ENCODE measurements at regions not wholly inside any gene's neighbourhood (a gene's known extent, or its start where the extent isn't known, plus 50 kb on each side); places are given as distances from the start of the nearest gene placed in this dataset.

DNA sequence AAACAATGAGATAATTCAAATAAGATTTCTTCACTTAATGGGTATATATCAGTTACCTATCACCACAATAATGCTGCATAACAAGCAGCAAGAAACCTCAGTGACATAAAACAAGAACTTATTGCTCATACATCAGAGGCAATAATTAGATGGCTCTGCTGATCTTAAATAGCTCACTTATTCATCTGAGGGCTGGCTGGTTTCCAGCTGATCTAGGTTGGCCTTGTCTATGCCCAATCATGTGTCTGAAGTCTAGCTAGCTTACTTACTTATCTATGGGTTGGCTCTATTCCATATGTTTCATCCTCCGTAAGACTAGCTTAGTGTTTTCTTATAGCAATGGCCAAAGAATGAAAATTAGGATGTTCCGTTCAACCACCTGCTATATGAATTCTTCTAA is 109.4 kb upstream of the AGTR1 start:
- TF ChIP-seq, protein P1, sequence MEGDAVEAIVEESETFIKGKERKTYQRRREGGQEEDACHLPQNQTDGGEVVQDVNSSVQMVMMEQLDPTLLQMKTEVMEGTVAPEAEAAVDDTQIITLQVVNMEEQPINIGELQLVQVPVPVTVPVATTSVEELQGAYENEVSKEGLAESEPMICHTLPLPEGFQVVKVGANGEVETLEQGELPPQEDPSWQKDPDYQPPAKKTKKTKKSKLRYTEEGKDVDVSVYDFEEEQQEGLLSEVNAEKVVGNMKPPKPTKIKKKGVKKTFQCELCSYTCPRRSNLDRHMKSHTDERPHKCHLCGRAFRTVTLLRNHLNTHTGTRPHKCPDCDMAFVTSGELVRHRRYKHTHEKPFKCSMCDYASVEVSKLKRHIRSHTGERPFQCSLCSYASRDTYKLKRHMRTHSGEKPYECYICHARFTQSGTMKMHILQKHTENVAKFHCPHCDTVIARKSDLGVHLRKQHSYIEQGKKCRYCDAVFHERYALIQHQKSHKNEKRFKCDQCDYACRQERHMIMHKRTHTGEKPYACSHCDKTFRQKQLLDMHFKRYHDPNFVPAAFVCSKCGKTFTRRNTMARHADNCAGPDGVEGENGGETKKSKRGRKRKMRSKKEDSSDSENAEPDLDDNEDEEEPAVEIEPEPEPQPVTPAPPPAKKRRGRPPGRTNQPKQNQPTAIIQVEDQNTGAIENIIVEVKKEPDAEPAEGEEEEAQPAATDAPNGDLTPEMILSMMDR (IDR thresholded peaks at IDR 0.05; ENCODE audit: low read depth, low read length) = no peak
- DNase-seq (ENCODE audit: low read depth in 2 of 2) = no peak
- H3K4me3 ChIP-seq (replicated peaks in 1 of 2; ENCODE audit: low read depth in 2 of 2, low read length in 2 of 2) = no peak overlapping the region

DNA sequence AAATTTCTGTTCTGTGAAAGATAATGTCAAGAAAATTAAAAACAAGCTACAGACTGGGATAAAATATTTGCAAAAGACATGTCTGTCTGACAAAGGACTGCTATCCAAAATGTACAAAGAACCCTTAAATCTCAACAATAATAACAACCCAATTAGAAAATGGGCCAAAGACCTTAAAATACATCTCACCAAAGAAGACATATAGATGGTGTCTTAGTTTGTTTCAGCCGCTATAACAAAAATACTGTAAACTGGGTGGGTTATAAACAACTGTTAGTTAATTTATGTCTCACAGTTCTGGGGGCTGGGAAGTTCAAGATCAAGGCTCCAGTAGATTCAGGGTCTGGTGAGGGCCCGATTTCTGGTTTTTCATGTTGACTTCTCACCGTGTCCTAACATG is 106.2 kb upstream of the AGTR1 start:
- no peak for DNase-seq (ENCODE audit: low read depth in 2 of 2)
- TF ChIP-seq, protein P1 (IDR thresholded peaks at IDR 0.05; ENCODE audit: low read depth, low read length) = no peak

DNA sequence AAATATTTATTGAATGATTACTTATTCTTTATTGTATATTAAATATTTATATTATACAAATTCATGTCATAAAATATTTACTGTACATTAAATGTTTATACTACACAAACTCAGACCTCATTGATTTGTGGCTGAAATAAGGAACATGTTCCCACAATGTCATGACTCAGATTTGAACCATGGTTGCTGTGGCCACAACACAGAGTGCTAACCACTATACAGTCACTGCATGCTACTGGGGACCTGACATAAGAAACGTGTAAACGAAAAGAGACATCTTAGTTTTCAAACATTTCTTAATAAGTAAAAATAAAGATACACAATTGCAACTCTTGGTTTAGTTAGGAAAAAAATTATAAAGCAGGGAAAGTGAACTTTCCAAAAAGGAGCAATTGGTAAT is 99.1 kb upstream of the AGTR1 start:
- H3K4me3 ChIP-seq (replicated peaks in 1 of 2; ENCODE audit: low read depth in 2 of 2, low read length in 2 of 2) = no peak overlapping the region
- DNase-seq (ENCODE audit: low read depth in 2 of 2) = no peak
- TF ChIP-seq, protein P1 (IDR thresholded peaks at IDR 0.05; ENCODE audit: low read depth, low read length) = no peak

More for the DNA sequence above, 106.2 kb upstream of the AGTR1 start:
- no peak overlapping the region for H3K4me3 ChIP-seq (replicated peaks in 1 of 2; ENCODE audit: low read depth in 2 of 2, low read length in 2 of 2)

DNA sequence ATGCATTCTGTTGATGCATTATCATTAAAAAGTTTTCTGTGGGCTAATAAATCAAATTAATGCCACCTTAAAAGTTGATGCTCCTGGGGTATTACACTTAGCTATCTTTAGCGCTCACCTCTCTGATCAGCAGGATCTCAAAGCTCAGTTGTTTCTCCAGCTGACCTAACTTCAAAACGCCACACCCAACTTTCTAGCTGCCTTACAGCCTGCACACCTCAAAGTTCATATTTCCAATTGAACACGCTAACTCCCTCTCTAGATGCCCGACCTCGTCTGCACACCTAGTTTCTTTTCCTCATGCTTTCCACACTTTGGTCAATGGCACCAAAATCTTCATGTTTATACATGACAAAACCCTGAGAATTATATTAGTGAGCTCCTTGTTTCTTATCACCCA is 98.2 kb upstream of the AGTR1 start:
- H3K4me3 ChIP-seq (replicated peaks in 1 of 2; ENCODE audit: low read depth in 2 of 2, low read length in 2 of 2) = no peak overlapping the region
- TF ChIP-seq, protein P1 (IDR thresholded peaks at IDR 0.05; ENCODE audit: low read depth, low read length) = no peak
- DNase-seq (ENCODE audit: low read depth in 2 of 2) = no peak

DNA sequence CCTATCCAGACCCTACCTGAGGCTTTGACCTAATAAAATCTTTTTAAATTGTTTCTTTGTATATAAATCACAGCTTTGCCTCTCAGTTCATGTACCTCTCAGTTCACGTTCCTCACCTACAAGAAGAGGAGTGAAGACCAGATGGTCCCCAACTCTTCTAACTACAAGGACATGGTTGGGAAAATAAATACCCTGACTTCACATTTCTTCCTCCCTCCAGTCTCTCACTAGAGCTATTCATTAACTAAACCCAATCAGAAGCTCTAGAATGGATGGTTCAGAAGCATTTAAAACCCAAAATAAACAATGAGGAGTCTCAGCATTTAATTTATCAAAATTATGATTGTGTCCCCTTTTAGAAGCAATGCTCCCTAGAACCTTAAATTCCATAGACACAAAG is 97.3 kb upstream of the AGTR1 start:
- no peak for DNase-seq (ENCODE audit: low read depth in 2 of 2)
- TF ChIP-seq, protein P1 (IDR thresholded peaks at IDR 0.05; ENCODE audit: low read depth, low read length) = no peak
- H3K4me3 ChIP-seq (replicated peaks in 1 of 2; ENCODE audit: low read depth in 2 of 2, low read length in 2 of 2) = no peak overlapping the region

DNA sequence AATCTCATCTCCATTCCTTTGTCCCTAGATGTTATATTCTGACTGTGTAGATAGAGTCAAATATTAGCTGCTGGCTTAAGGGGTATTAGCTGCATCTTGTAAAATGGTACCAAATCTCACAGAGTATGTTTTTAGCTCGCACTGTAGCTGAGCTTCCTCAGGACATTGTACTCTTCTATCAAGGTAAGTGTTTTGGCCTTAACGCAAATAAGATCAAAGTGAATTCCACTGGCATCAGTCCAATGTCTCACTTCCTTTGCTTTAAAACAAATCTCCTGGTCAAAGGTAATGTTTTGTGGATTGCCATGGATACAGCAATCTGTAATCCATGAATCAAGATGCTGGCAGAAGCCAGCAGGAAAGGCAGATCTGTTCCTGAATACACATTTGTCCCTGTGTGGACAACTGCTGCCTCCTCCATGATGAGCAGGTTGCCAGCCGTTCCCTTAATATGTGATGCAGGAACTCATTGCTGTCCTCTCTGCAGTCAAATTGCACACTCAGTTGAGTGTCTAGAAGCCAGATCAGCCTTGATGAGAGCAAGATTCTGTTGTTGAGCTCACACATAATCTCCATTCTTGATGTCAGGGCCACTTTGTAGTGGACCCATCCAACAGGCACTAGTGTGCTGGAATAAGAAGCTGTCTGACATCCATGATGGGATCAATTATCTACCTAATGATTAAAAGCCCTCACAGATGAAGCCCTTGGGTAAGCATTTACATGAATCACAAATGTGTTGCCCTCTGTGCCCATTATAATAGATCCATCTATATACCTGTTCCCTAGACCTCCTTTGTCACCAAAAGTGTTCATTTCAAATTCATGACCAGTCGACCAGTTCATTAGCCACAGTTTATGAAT is 96.6 kb upstream of the AGTR1 start:
- H3K4me3 ChIP-seq (replicated peaks in 1 of 2; ENCODE audit: low read depth in 2 of 2, low read length in 2 of 2) = no peak overlapping the region
- DNase-seq (ENCODE audit: low read depth in 2 of 2) = no peak
- TF ChIP-seq, protein P1 (IDR thresholded peaks at IDR 0.05; ENCODE audit: low read depth, low read length) = no peak
